MM.1S (cell line): ENCODE measurements at regions not wholly inside any gene's neighbourhood (a gene's known extent, or its start where the extent isn't known, plus 50 kb on each side); places are given as distances from the start of the nearest gene placed in this dataset.
"Not testable (repeated sequence)": the region's sequence is repeated elsewhere in the genome, so short reads cannot be mapped to it uniquely, and the experiment has no call there.

Experiments used
- DNase-seq: peaks from one replicate; pipeline ENCODE4 v3.0.0-alpha.2; 2015
- H2AFZ ChIP-seq: fragments of 300-600 bp; sonication (generic); 2 replicates; pipeline ENCODE4 v1.6.0; 2016; ENCODE audit warnings: antibody characterized with exemption, low read length
- H3F3A ChIP-seq: fragments of 300-600 bp; sonication (generic); 2 replicates; pipeline ENCODE4 v1.6.1; 2016; ENCODE audit warnings: mild to moderate bottlenecking, antibody characterized with exemption, low read length, moderate library complexity, mixed read lengths; ENCODE audit not compliant: insufficient read depth
- H3K27ac ChIP-seq: fragments of 300-600 bp; sonication (generic); 2 replicates; pipeline ENCODE4 v1.5.1; 2016; ENCODE audit warnings: mild to moderate bottlenecking, low read length
- H3K27me3 ChIP-seq: fragments of 300-600 bp; sonication (generic); replicated peaks from 2 replicates; pipeline ENCODE4 v1.6.0; 2016; ENCODE audit warnings: low read length; ENCODE audit not compliant: insufficient read depth
- H3K36me3 ChIP-seq: fragments of 300-600 bp; sonication (generic); replicated peaks from 2 replicates; pipeline ENCODE4 v1.6.1; 2016; ENCODE audit warnings: mild to moderate bottlenecking, low read length, mixed read lengths; ENCODE audit not compliant: insufficient read depth
- H3K4me1 ChIP-seq: fragments of 300-600 bp; sonication (generic); 2 replicates; pipeline ENCODE4 v1.6.1; 2016; ENCODE audit warnings: low read length, mixed read lengths
- H3K4me2 ChIP-seq: fragments of 300-600 bp; sonication (generic); 2 replicates; pipeline ENCODE4 v1.6.0; 2016; ENCODE audit warnings: low read depth, low read length
- H3K4me3 ChIP-seq: fragments of 300-600 bp; sonication (generic); 2 replicates; pipeline ENCODE4 v1.5.1; 2016; ENCODE audit warnings: low read length, mixed read lengths
- H3K79me2 ChIP-seq: fragments of 300-600 bp; sonication (generic); 2 replicates; pipeline ENCODE4 v1.6.1; 2016; ENCODE audit warnings: mixed run types, low read length, mixed read lengths
- H3K9ac ChIP-seq: fragments of 300-600 bp; sonication (generic); 2 replicates; pipeline ENCODE4 v1.6.1; 2016; ENCODE audit warnings: low read length, mixed read lengths
- H3K9me2 ChIP-seq: fragments of 300-600 bp; sonication (generic); replicated peaks from 2 replicates; pipeline ENCODE4 v1.6.1; 2016; ENCODE audit warnings: mild to moderate bottlenecking, low read length, mixed read lengths; ENCODE audit not compliant: insufficient read depth
- H3K9me3 ChIP-seq: fragments of 300-600 bp; sonication (generic); replicated peaks from 2 replicates; pipeline ENCODE4 v1.6.1; 2016; ENCODE audit warnings: mild to moderate bottlenecking, low read length, mixed read lengths; ENCODE audit not compliant: insufficient read depth
- H4K20me1 ChIP-seq: fragments of 300-600 bp; sonication (generic); 2 replicates; pipeline ENCODE4 v1.6.1; 2016; ENCODE audit warnings: mild to moderate bottlenecking, low read length, moderate library complexity, mixed read lengths; ENCODE audit not compliant: insufficient read depth
- CTCF ChIP-seq: fragments of 300-600 bp; sonication (generic); IDR thresholded peaks from 2 replicates; pipeline ENCODE4 v1.5.1; 2016; ENCODE audit warnings: antibody characterized with exemption, low read length, mixed read lengths
- EZH2 ChIP-seq: fragments of 300-600 bp; sonication (generic); optimal IDR thresholded peaks from 2 replicates; pipeline ENCODE3; 2017; ENCODE audit warnings: low read depth, mild to moderate bottlenecking, antibody characterized with exemption, low read length, mixed read lengths
- EZH2phosphoT487 ChIP-seq: fragments of 300-600 bp; sonication (generic); IDR thresholded peaks from 2 replicates; pipeline ENCODE4 v1.6.1; 2018; ENCODE audit warnings: antibody characterized with exemption, low read length

- Histone ChIP-seq H3K4me2 (no peak overlapping the region), H3K9me2 (no peaks in the 10 kb centered on the region), H3K79me2 (no peaks in the 10 kb centered on the region), H3K9me3 (no peaks in the 10 kb centered on the region), H3K27ac (no peak overlapping the region), H3K4me3 (no peak overlapping the region), H3K4me1 (peaks cover 25% of the 10 kb centered on the region), H3K27me3 (no peaks in the 10 kb centered on the region), H3K36me3 (no peaks in the 10 kb centered on the region), H3F3A (peaks cover 5% of the 10 kb centered on the region; the same call in 1 of the 2 replicates), H2AFZ (no peak overlapping the region), H3K9ac (no peak overlapping the region), H4K20me1 (no peaks in the 10 kb centered on the region)
- no peak for DNase-seq
- no peak for TF ChIP-seq EZH2
- TF ChIP-seq CTCF = no peak
- TF ChIP-seq EZH2phosphoT487 = no peak
Measured at GRCh38 chr5:96322217-96322616, 110.8 kb downstream of the PCSK1 start.

DNA sequence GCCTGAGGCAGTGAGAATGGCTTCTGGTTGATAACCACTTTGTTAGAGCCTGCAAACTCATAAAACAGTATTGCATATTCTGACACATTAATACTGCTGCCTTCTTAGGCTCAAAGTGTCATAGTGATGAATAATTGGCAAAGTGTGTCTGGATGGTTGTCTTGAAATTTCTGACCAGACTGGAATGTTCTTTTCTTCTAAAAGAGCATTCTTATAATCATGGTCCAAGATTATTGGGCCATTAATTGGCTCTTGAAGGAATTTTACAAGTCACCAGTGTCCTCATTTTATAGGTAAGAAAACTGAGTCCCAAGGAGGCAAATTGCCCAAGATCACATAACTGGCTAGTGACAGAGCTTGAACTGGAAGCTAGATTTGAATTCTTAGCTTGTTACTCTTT lies 111.7 kb downstream of the PCSK1 start:
- no peak overlapping the region for H2AFZ ChIP-seq
- TF ChIP-seq CTCF (no peak), EZH2phosphoT487 (no peak), EZH2 (no peak)
- H3K4me3 ChIP-seq = no peak overlapping the region
- no peaks in the 10 kb centered on the region for H3K27me3 ChIP-seq
- H3K4me1 ChIP-seq = peaks cover 23% of the 10 kb centered on the region
- peaks cover 5% of the 10 kb centered on the region; the same call in 1 of the 2 replicates for H3F3A ChIP-seq
- no peaks in the 10 kb centered on the region for H3K9me3 ChIP-seq
- H3K4me2 ChIP-seq = no peak overlapping the region
- H3K36me3 ChIP-seq = no peaks in the 10 kb centered on the region
- no peak overlapping the region for H3K9ac ChIP-seq
- H3K79me2 ChIP-seq = no peaks in the 10 kb centered on the region
- no peaks in the 10 kb centered on the region for H4K20me1 ChIP-seq
- no peak for DNase-seq
- H3K9me2 ChIP-seq = no peaks in the 10 kb centered on the region
- H3K27ac ChIP-seq = no peak overlapping the region

DNA sequence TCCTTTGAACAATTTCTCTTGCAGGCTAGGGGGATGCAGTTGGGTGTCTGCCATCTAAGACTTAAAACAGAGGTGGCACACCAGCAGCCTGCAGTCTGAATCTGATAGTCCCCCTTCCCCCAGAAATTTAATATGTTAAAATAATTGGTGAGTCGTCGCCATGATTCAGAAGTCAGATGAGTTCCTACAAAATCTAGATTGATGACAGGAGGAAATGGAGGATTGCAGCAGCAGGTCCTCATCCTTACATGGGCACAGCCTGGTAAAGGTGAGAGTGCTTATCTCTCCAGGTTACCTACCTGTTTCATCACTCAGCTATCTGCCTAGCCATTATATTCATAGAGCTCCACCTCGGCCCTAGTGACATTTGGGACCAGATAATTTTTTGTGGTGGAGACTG lies 112.3 kb downstream of the PCSK1 start:
- H3K4me3 ChIP-seq = no peak overlapping the region
- no peak overlapping the region for H2AFZ ChIP-seq
- H3F3A ChIP-seq = peaks cover 10% of the 10 kb centered on the region; the same call in 1 of the 2 replicates
- TF ChIP-seq CTCF (no peak), EZH2 (no peak), EZH2phosphoT487 (no peak)
- H3K9me3 ChIP-seq = no peaks in the 10 kb centered on the region
- no peak overlapping the region for H3K4me2 ChIP-seq
- H3K4me1 ChIP-seq = peaks cover 23% of the 10 kb centered on the region
- H3K9me2 ChIP-seq = no peaks in the 10 kb centered on the region
- no peak overlapping the region for H3K9ac ChIP-seq
- no peak overlapping the region for H3K27ac ChIP-seq
- H3K79me2 ChIP-seq = no peaks in the 10 kb centered on the region
- no peak for DNase-seq
- H3K36me3 ChIP-seq = no peaks in the 10 kb centered on the region
- no peaks in the 10 kb centered on the region for H3K27me3 ChIP-seq
- H4K20me1 ChIP-seq = no peaks in the 10 kb centered on the region

DNA sequence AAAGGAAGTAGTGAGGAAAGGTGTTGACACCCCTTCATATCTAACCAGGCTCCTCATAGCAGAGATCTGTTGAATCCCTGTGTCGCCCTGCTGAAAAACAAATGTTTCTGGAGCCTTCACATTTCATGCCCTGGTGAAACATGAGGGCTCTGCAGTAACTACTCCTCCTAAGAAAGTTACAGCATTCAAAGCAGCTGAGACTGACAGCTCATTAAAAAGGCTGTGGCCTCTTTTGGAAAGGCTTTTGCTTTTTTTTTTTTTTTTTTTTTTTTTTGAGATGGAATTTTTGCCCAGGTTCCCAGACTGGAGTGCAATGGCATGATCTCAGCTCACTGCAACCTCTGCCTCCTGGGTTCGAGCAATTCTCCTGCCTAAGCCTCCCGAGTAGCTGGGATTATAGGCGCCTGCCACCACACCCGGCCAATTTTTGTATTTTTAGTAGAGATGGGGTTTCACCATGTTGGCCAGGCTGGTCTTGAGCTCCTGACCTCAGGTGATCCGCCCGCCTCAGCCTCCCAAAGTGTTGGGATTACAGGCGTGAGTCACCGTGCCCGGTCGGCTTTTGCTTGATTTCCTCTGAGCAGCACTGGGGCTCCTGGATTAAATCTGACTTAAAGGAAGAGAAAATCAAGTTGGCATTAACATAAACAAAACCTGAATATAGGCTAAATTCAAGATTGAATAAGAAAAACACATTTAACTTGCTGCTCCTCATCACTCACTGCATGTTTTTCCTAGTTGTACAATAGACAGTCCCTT lies 112.9 kb downstream of the PCSK1 start:
- not testable (repeated sequence) for H3K4me2 ChIP-seq, H3K4me3 ChIP-seq, H3K36me3 ChIP-seq, DNase-seq, H3K9ac ChIP-seq, H4K20me1 ChIP-seq, H3K9me3 ChIP-seq, H3K9me2 ChIP-seq, H3K27me3 ChIP-seq, H3K27ac ChIP-seq, H3K79me2 ChIP-seq, H2AFZ ChIP-seq
- peaks cover 16% of the 10 kb centered on the region for H3F3A ChIP-seq
- H3K4me1 ChIP-seq = peaks cover 30% of the 10 kb centered on the region
